GM18519 (cell line): ENCODE measurements at regions not wholly inside any gene's neighbourhood (a gene's known extent, or its start where the extent isn't known, plus 50 kb on each side); places are given as distances from the start of the nearest gene placed in this dataset.

ENCODE experiments used
- ATAC-seq: cut with Tn5 transposase; IDR thresholded peaks from one replicate; pipeline ENCODE4 v1.9.1; 2021; ENCODE audit warnings: mild to moderate bottlenecking, moderate library complexity; ENCODE audit not compliant: unreplicated experiment, low FRiP score

- no peak for ATAC-seq
These were observed 374.8 kb downstream of the PDGFC start for GRCh38 chr4:156596706-156597329.

GRCh38 chr4:156596026-156596425 lies 375.6 kb downstream of the PDGFC start:
- no peak for ATAC-seq

- ATAC-seq = no peak
These were observed 376.6 kb downstream of the PDGFC start for GRCh38 chr4:156595041-156595440.

GRCh38 chr4:156594624-156595023 lies 377.0 kb downstream of the PDGFC start:
- no peak for ATAC-seq

- no peak for ATAC-seq
These were observed 378.1 kb downstream of the PDGFC start for GRCh38 chr4:156593464-156593863.

GRCh38 chr4:156591679-156592078 lies 379.9 kb downstream of the PDGFC start:
- ATAC-seq = no peak

GRCh38 chr4:156584100-156584499 lies 387.5 kb downstream of the PDGFC start:
- ATAC-seq = no peak

- no peak for ATAC-seq
These were observed 388.3 kb downstream of the PDGFC start for GRCh38 chr4:156583265-156583664.

GRCh38 chr4:156581282-156582063 lies 390.1 kb downstream of the PDGFC start:
- ATAC-seq = no peak

- no peak for ATAC-seq
These were observed 392.9 kb downstream of the PDGFC start for GRCh38 chr4:156578713-156579112.

- no peak for ATAC-seq
These were observed 393.6 kb downstream of the PDGFC start for GRCh38 chr4:156578005-156578404.

GRCh38 chr4:156576946-156577345 lies 394.7 kb downstream of the PDGFC start:
- no peak for ATAC-seq

- ATAC-seq = no peak
These were observed 396.0 kb downstream of the PDGFC start for GRCh38 chr4:156575430-156576073.

GRCh38 chr4:156571146-156571545 lies 400.5 kb downstream of the PDGFC start:
- ATAC-seq = no peak

GRCh38 chr4:156569535-156569934 lies 402.1 kb downstream of the PDGFC start:
- ATAC-seq = no peak

GRCh38 chr4:156568484-156568883 lies 403.1 kb downstream of the PDGFC start:
- no peak for ATAC-seq

GRCh38 chr4:156568041-156568440 lies 403.6 kb downstream of the PDGFC start:
- ATAC-seq = no peak

- ATAC-seq = no peak
These were observed 410.9 kb downstream of the PDGFC start for GRCh38 chr4:156560701-156561100.

- ATAC-seq = no peak
These were observed 412.3 kb downstream of the PDGFC start for GRCh38 chr4:156559346-156559745.

- ATAC-seq = no peak
These were observed 413.1 kb downstream of the PDGFC start for GRCh38 chr4:156558373-156559025.

GRCh38 chr4:156557920-156558319 lies 413.7 kb downstream of the PDGFC start:
- no peak for ATAC-seq
